Esophagus squamous epithelium (tissue), 4 donors: ENCODE measurements at regions not wholly inside any gene's neighbourhood (a gene's known extent, or its start where the extent isn't known, plus 50 kb on each side); places are given as distances from the start of the nearest gene placed in this dataset.

Experiments used
- POLR2A ChIP-seq, 4 donors: fragments of 450-650 bp; IDR thresholded peaks; one replicate each; pipeline ENCODE4 v1.6.1; 2017; ENCODE audit warnings: antibody characterized with exemption in 4 of 4, mild to moderate bottlenecking in 4 of 4, moderate library complexity in 3 of 4
- TF ChIP-seq, protein P1 (sequence below), 6 experiments: fragments of 450-650 bp in 4 of 6; fragments of 200-600 bp in 2 of 6; sonication (generic) in 2 of 6; IDR thresholded peaks; one replicate each; pipeline ENCODE4 v1.5.1; 2016 to 2019; ENCODE audit warnings: antibody characterized with exemption in 6 of 6, mild to moderate bottlenecking in 4 of 6, moderate library complexity in 4 of 6

GRCh38 chr11:134864968-134865305, 452.9 kb upstream of the B3GAT1 start:
- TF ChIP-seq, protein P1, sequence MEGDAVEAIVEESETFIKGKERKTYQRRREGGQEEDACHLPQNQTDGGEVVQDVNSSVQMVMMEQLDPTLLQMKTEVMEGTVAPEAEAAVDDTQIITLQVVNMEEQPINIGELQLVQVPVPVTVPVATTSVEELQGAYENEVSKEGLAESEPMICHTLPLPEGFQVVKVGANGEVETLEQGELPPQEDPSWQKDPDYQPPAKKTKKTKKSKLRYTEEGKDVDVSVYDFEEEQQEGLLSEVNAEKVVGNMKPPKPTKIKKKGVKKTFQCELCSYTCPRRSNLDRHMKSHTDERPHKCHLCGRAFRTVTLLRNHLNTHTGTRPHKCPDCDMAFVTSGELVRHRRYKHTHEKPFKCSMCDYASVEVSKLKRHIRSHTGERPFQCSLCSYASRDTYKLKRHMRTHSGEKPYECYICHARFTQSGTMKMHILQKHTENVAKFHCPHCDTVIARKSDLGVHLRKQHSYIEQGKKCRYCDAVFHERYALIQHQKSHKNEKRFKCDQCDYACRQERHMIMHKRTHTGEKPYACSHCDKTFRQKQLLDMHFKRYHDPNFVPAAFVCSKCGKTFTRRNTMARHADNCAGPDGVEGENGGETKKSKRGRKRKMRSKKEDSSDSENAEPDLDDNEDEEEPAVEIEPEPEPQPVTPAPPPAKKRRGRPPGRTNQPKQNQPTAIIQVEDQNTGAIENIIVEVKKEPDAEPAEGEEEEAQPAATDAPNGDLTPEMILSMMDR (IDR thresholded peaks at IDR 0.05), result no peak
- TF ChIP-seq POLR2A (IDR thresholded peaks at IDR 0.05), result no peak
